Left lobe of liver (tissue), 2 donors: ENCODE measurements at regions not wholly inside any gene's neighbourhood (a gene's known extent, or its start where the extent isn't known, plus 50 kb on each side); places are given as distances from the start of the nearest gene placed in this dataset.
"Not testable (repeated sequence)": the region's sequence is repeated elsewhere in the genome, so short reads cannot be mapped to it uniquely, and the experiment has no call there.

Source experiments
- ATAC-seq: fragments of 200-7000 bp; cut with Tn5 transposase; one replicate; pipeline ENCODE4 v1.9.1; 2020; ENCODE audit warnings: mild to moderate bottlenecking, moderate library complexity
- DNase-seq: peaks from one replicate; pipeline ENCODE4 v3.0.0-alpha.2; 2020; ENCODE audit warnings: low spot score
- donor health status: DM: no; HTN: no; CAD: no; lungs with moderate emphysema.
- donor health status: DM: no; HTN: yes; CAD: no.

- ATAC-seq (no peak), DNase-seq (no peak)
These were observed 105.4 kb downstream of the TTC8 start for GRCh38 chr14:88929656-88930436.

- no peak for ATAC-seq
- no peak for DNase-seq
These were observed 107.1 kb downstream of the TTC8 start for GRCh38 chr14:88931321-88932110.

GRCh38 chr14:88933191-88933590, 108.7 kb downstream of the TTC8 start:
- DNase-seq (no peak), ATAC-seq (no peak)

- ATAC-seq (no peak), DNase-seq (no peak)
These were observed 109.9 kb downstream of the TTC8 start for GRCh38 chr14:88934351-88934806.

GRCh38 chr14:88935083-88935482, 110.6 kb downstream of the TTC8 start:
- DNase-seq (no peak), ATAC-seq (no peak)

- no peak for ATAC-seq
- DNase-seq, result no peak
These were observed 113.3 kb downstream of the TTC8 start for GRCh38 chr14:88937706-88938105.

GRCh38 chr14:88940671-88941070, 116.2 kb downstream of the TTC8 start:
- DNase-seq (no peak), ATAC-seq (no peak)

GRCh38 chr14:88941414-88941813, 117.0 kb downstream of the TTC8 start:
- DNase-seq (no peak), ATAC-seq (no peak)

GRCh38 chr14:88947646-88948598, 123.5 kb downstream of the TTC8 start:
- DNase-seq, result no peak
- no peak for ATAC-seq

- no peak for DNase-seq
- ATAC-seq, result no peak
These were observed 125.6 kb downstream of the TTC8 start for GRCh38 chr14:88950069-88950468.

GRCh38 chr14:88951370-88951769, 126.9 kb downstream of the TTC8 start:
- ATAC-seq, result no peak
- DNase-seq, result no peak

- DNase-seq, result no peak
- ATAC-seq, result no peak
These were observed 128.4 kb downstream of the TTC8 start for GRCh38 chr14:88952901-88953300.

GRCh38 chr14:88955455-88955854, 131.0 kb downstream of the TTC8 start:
- DNase-seq (no peak), ATAC-seq (no peak)

- DNase-seq, result no peak
- ATAC-seq, result no peak
These were observed 136.0 kb downstream of the TTC8 start for GRCh38 chr14:88960496-88960895.

GRCh38 chr14:88961214-88961613, 136.8 kb downstream of the TTC8 start:
- ATAC-seq (peak; percentile 30), DNase-seq (no peak)

- no peak for DNase-seq
- ATAC-seq, result no peak
These were observed 137.9 kb downstream of the TTC8 start for GRCh38 chr14:88962356-88962755.

GRCh38 chr14:88967299-88967698, 142.8 kb downstream of the TTC8 start:
- no peak for DNase-seq
- ATAC-seq, result no peak

GRCh38 chr14:88975043-88975830, 150.8 kb downstream of the TTC8 start:
- DNase-seq (no peak), ATAC-seq (no peak)

GRCh38 chr14:88975926-88976325, 151.5 kb downstream of the TTC8 start:
- ATAC-seq (no peak), DNase-seq (no peak)

GRCh38 chr14:88980907-88981306, 156.5 kb downstream of the TTC8 start:
- ATAC-seq, DNase-seq: not testable (repeated sequence)
